Jurkat, Clone E6-1 (cell line): ENCODE measurements at regions not wholly inside any gene's neighbourhood (a gene's known extent, or its start where the extent isn't known, plus 50 kb on each side); places are given as distances from the start of the nearest gene placed in this dataset.
"Not testable (repeated sequence)": the region's sequence is repeated elsewhere in the genome, so short reads cannot be mapped to it uniquely, and the experiment has no call there.

ENCODE experiments used
- DNase-seq: peaks from one replicate; pipeline ENCODE4 v3.0.0-alpha.2; 2011; ENCODE audit warnings: low read depth, low spot score
- H3K4me3 ChIP-seq: 2 replicates; pipeline ENCODE4 v1.5.1; 2011; ENCODE audit warnings: mild to moderate bottlenecking, low read length, control low read depth, moderate library complexity

DNA sequence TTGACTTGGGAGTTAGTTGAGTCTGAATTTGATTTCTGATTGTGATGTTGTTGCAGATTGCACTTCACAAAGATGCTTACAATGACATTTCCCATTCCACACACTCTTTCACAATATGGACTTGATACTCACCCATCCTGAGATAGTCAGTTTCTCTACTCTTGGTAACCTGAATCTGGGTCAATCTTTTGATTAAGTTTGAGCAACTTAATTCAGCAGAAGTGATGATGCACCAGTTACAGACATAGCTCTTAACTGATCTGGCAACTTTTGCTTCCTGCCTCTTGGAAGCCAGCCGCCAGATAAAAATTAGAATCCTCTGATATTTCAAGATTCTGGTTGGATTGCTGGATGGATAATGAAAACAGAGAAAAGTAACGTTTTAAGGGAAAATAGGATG lies 79.7 kb upstream of the OSMR start:
- H3K4me3 ChIP-seq, result no peak overlapping the region
- no peak for DNase-seq

DNA sequence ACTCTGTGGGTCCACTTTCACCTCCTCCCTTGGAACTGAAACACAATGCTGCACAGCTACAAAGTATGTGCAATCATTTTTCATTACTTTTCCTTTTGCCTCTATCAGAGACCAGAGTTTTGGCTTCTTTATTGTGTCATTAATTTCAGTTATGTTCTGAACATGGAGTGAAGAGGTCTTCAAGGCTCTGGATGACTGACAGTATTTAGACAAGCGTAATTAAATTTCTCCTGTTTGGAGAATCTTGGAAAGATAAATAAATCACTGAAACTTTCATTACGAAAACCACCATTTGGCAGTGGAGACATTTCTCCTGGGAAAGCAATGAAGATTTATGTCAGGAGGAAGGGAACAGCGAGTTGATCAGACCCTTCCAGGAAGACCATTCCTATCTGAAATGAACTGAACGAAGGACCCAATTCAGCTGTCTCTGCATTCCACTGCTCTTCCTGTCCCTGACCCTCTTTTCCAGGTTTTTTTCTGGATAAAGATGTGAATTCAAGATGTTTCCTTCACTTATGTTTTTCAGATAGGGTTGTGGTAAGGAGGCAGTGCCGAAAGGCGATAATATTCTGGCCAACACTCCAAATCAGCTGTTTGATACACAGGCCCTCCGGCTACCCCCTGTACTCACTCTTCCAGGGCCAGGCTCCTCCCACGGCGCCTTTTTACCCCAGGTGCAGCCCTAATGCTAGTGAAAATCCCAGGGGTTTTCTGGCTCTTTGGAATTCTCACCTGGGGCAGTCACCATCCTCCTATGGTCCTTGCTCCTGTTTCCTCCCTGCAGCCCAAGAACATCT lies 77.2 kb upstream of the OSMR start:
- no peak for DNase-seq

DNA sequence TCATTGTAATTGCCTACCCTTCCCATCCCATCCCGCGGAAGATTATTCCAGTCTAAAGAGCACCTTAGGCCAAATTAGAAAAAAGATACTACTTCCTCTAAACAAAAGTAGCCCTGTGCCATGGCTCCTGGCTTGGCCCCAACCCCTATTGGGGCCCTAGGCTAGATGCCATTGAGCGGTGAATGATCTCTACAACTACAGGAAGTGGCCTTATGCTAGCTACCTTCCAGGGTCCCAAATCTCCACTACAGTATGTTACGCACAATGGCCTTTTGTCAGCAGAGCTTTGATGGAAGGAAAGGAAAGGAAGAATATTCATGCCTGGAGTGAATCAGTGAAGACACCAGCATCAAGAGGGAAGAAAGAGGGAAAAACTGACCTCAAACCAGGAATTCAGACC lies 73.3 kb upstream of the OSMR start:
- DNase-seq, result no peak

More for the DNA sequence above, 77.2 kb upstream of the OSMR start:
- H3K4me3 ChIP-seq, result no peak overlapping the region

DNA sequence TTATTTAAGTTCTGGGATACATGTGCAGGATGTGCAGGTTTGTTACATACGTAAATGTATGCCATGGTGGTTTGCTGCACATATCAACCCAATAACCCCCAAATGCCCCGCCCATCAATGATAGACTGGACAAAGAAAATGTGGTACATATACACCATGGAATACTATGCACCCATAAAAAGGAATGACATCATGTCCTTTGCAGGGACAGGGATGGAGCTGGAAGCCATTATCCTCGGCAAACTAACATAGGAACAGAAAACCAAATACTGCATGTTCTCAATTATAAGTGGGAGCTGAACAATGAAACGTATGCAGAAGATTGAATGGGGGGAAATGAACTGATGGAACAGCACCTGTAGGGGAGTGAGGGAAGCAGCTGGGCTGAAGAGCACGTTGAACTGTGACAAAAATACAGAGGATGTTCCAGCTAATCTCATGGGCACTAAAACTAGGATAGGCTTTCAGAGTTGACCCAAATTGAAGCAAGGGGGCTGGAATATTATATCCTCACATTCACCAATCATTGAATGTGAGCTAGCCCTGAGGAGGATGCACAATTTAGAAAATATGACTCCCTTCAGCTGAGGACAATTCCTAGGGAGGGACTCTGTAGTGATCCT lies 70.5 kb upstream of the OSMR start:
- no peak overlapping the region for H3K4me3 ChIP-seq
- no peak for DNase-seq

More for the DNA sequence above, 73.3 kb upstream of the OSMR start:
- no peak overlapping the region for H3K4me3 ChIP-seq

DNA sequence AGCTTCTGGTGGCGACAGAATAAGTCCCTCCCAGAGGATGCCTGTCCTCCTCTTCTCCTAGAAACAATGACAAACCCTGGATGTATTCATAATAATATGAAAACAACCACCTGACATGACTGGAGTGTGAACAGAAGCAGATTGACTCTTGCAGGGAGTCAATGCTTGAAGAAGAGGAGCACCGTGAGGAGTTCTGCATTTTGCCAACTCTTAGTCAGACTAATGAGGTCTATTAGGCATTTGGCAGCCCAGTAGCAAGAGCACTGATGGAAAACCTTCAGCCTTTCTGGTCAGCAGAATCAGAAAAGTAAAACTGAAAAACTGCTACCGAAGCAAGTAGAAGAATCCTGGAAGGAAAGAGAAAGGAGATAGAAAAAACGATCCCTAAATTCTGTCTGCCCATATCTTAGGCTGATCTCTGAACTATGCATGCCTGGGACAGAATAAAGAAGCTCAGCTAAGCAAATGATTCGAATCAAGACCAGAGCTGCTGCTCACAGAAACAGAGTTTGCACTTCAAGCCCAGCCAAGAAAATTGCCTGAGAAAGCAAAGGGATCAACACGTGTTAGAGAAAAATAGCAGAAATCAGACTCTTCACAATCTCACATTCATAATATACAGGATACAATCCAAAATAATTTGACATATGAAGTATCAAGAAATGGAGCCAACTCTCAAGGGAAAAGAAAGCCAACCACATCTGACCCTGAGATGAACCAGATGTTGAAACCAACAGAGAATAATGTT lies 69.5 kb upstream of the OSMR start:
- no peak overlapping the region for H3K4me3 ChIP-seq
- DNase-seq, result no peak

DNA sequence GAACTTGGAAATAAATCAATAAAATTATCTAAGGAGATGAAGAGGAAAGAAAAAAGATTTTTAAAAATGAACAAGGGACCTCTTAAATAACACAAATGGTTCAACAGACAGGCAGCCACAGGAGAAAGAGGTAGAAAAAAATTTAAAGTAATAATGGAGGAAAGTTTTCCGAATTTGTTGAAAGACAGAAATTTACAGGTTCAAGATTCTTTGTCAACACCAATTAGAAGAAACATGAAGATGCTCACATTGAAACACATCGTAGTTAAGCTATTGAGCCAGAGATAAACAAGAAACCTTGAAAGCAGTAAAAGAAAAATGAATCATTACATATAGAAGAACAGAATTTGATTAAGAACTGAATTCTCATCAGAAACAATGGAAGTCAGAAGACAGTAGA lies 68.7 kb upstream of the OSMR start:
- no peak overlapping the region for H3K4me3 ChIP-seq
- DNase-seq, result no peak

DNA sequence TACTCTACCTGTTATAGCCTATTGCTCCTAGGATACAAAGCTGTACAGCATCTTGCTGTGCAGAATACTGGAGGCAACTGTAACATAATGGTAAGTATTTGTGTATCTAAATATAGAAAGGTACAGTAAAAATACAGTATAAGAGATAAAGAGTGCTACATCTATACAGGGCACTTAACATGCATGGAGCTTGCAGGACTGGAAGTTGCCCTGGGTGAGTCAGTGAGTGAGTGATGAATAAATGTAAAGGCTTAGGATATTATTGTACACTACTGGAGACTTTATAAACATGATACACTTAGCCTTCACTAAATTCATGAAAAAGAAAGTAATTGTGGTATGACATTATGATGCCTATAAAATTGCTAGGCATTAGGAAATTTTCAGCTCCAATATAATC lies 65.5 kb upstream of the OSMR start:
- no peak for DNase-seq

DNA sequence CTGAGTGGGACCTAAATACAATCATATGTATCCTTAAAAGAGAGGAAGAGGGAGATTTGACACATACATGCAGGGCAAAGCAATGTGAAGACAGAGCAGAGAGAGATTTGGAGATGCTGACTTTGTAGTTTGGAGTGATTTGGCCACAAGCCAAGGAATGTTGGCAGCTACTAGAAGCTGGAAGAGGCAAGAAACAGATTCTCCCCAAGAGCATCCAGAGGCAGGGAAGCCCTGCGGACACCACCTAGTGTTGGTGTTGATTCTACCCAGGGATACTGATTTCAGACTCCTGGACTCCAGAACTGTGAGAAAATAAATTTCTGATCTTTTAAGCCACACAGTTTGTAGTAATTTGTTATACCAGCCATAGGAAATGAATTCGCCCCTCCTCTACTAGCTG lies 64.9 kb upstream of the OSMR start:
- H3K4me3 ChIP-seq, result no peak overlapping the region
- no peak for DNase-seq

More for the DNA sequence above, 65.5 kb upstream of the OSMR start:
- no peak overlapping the region for H3K4me3 ChIP-seq

DNA sequence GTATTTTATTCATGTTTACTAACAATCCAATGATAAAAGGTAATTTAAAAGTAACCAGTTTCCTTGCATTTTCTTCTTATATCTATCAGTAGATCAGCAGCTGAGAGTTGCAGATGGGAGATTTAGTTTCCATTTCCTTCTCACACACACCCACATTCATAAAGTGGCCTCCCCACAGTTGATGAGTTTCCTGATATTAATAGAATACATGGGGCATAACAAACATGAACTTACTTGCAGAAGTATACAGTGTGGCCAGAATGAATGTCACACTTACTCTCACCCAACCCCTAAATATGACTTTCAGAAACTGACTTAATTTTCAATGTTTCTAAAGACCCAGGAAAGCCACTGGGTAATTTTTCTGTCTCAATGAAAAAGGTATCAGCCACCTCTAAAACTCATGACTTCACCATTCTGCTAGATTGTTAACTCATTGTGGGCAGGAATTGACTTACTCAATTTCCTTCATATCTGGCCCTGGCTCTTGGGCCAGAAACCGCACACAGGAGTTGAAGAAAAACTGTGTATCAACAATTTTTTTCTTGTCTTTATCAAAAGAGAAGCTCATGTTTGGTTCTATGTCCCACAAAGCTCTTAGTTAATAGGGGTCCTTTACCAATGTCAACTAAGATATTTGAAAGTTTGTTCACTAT lies 63.5 kb upstream of the OSMR start:
- no peak for DNase-seq
- no peak overlapping the region for H3K4me3 ChIP-seq

DNA sequence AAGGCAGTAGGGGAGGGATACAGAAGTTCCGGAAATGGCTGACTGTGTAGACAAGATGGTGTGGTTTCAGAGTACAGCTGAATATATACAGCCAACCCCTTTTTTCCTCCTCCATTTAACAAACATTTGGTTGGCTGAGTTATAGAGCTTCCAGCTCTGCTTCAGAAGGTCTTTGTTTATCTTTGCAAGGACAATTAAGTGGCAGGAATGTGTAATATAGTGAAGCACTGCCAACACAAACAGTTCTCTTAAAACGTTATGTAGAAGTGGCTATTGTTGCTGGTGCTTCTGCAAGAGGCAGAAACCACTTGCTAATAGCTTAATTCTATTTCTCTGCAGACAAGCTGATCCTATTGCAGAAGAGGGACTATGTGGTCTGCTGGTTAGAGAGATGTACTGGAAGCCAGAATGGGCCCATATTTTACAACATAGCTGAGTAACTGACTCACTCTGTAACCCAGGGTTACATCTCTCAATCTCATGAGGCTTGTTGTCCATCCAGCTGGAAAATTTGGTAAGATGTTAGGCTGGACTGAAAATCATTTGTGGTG lies 62.7 kb upstream of the OSMR start:
- no peak overlapping the region for H3K4me3 ChIP-seq
- DNase-seq, result no peak

DNA sequence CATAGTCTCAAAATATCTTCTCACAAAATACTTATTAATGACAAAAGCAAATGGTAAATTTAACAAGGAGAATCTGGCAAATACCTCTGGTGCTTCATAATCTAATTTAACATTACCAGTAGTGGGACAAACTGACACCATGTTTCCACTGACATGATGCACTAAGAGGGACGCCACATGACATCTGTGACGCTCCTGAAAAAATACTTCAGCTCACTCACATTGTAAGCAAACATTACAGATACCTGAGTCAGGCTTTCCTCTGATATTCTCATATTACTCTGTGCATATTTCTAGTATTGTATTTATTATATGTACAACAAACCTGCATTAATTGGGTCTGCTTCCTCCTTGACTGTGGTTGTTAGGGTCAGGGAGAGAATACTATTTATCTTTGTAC lies 56.7 kb upstream of the OSMR start:
- no peak for DNase-seq
- no peak overlapping the region for H3K4me3 ChIP-seq

DNA sequence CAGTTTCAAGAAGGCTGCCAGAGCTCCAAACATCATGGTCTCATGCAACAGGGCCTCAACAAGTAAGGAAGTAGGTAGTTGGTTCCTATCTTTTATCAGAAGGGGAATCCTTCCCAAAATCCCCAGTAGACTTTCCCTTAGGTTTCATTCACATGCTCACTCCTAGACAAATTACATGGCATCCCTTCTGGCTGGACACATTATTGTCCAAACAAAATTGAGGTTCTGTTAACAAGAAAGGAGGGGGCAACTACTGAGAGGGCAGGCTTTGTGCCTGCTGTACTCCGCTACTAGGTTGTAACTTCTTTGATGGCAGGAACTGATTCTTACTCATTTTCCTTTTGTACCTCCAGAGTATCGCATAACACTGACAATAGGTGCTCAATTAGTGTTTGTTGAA lies 56.0 kb upstream of the OSMR start:
- DNase-seq, result no peak
- H3K4me3 ChIP-seq, result no peak overlapping the region

DNA sequence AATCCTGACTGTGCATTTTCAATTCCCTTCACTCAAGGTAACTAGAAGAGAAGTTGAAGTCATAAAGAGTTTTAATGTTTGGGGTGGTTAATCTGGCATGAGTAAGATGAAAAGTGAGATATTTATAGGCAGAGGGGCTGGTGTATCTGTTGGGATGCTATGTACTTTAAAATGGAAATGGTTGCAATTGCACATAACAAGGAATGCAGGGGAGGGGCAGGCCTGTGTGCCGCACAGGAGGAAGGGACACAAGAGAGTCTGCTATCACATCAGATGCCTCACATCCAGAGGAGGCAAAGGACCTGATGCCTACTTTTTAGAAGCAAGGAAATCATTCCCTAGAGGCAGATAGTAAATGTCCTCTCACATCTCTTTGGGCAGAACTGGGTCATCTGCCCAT lies 55.5 kb upstream of the OSMR start:
- no peak overlapping the region for H3K4me3 ChIP-seq
- no peak for DNase-seq

DNA sequence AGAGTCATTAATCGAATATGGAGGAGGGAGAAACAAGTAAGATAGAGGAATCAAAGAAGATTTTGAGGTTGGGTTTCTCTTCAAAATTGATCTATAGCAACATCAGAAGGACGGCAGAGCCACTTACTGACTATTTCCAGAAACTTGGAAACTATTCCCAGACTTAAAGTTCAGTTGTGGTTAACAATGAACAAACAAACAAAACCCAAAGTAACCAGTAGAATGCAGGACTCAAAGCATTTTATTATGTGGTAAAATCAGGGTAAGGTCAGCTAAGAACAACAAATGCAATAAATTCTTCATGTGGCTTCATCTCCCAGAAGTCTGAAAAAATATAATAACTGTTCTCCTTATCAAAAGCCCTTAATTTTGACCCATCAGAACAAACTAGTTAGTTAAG lies 54.9 kb upstream of the OSMR start:
- no peak overlapping the region for H3K4me3 ChIP-seq
- DNase-seq, result no peak

DNA sequence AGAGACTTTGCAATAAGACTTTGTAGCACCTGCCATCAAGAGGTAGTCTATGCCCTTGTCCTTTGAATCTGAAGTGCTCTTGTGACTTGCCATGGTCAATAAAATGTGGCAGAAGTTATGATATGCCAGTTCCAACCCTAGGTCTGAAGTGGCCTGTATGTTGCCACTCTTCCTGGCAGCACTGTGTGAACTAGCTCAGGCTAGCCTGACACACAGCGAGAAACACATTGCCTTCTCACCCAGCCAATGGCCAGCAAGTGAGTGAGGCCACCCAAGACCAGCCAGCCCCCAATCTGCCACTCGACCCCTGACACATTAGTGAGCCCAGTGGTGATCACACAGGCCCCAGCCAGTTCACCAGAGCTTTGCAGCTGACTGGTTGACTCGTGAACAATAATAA lies 52.7 kb upstream of the OSMR start:
- no peak overlapping the region for H3K4me3 ChIP-seq
- DNase-seq, result no peak

DNA sequence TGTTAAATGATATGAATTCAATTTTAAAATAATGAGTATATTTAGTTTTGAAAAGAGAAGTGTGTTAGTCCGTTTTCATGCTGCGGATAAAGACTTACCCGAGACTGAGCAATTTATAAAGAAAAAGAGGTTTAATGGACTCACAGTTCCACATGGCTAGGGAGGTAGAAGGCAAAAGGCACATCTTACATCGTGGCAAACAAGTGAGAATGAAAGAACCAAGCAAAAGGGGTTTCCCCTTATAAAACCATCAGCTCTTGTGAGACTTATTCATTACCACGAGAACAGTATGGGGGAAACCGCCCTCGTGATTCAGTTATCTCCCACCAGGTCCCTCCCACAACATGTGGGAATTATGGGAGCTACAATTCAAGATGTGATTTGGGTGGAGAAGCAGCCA lies 51.8 kb upstream of the OSMR start:
- DNase-seq, H3K4me3 ChIP-seq: not testable (repeated sequence)

DNA sequence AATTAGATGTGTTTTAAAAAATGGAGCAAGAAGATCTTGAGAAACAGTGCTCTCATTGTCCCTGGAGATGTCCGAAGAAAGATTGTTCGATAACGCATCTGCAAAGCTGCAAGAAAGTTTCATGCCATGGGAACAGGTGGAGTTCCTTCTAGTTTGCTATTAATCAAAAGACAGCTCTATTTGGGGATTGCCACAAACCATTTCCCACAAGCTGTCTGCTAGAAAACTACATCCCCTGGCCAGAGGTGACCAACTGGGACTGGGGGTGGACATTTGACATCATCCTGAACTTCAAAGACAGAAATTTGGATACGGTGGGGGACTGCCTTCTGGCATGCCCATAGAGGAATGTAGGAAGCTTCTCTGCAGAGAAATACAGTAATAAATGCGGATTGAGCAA lies 50.8 kb upstream of the OSMR start:
- H3K4me3 ChIP-seq, result no peak overlapping the region
- DNase-seq, result no peak

DNA sequence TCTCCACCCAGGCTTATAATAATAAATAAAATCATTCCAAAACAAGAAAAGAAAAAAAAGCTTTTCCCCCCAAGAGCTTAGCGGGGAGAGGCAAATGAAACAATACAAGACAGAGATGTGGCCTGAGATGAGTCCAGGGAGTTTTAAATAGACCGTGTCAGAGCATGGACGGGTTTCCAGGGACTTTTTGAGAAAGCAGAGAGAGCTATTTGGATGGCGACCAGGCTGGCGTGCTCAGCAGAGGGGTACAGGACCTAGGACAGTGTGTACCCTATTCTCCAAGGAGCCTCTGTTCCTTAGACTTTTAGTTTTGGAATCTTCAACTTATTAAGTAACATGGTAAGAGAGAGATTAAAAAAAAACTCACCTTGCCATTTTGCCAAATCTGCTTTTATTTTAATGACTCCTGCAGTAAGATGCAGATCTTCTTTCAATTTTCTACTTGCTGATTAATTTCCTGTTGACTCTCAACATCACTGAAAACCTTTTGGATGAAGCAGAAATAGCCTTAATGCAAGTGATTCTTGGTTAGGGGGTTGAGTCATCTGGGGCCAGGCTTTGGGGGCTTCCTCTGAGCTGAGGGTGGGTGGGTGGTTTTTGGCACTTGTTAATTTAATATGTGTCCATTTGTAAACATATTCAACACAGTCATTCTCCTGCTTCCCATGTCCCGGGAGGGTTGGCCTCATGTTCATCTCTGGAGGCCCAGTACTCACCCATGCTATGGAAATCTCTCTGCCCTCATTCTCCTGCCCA lies 49.6 kb upstream of the OSMR start:
- H3K4me3 ChIP-seq, result no peak overlapping the region
- DNase-seq, result no peak
